RWPE1 (cell line): ENCODE measurements at regions not wholly inside any gene's neighbourhood (a gene's known extent, or its start where the extent isn't known, plus 50 kb on each side); places are given as distances from the start of the nearest gene placed in this dataset.

Source experiments
- CTCF ChIA-PET: fragments of 350-600 bp; sonication (Branson Sonifier 250); formaldehyde crosslinking; extraction: SDS; loops from one replicate; lab custom pipeline; 2021; lab: Yijun Ruan, JAX
- POLR2A ChIA-PET: fragments of 400-600 bp; formaldehyde crosslinking; extraction: SDS; loops from one replicate; lab custom pipeline; 2020; ENCODE audit warnings: antibody characterized with exemption; ENCODE audit not compliant: low non-redundant PET; lab: Yijun Ruan, JAX
- DNase-seq: peaks from one replicate; pipeline ENCODE4 v3.0.0; 2012; ENCODE audit warnings: low spot score
- H3K27ac ChIP-seq: fragments of 450-650 bp; 2 replicates; pipeline ENCODE4 v1.5.1; 2017
- TF ChIP-seq, protein P1 (sequence below): fragments of 450-650 bp; conservative IDR thresholded peaks from 2 replicates; pipeline ENCODE4 v1.5.1; 2017; ENCODE audit warnings: low read depth, mild to moderate bottlenecking

DNA sequence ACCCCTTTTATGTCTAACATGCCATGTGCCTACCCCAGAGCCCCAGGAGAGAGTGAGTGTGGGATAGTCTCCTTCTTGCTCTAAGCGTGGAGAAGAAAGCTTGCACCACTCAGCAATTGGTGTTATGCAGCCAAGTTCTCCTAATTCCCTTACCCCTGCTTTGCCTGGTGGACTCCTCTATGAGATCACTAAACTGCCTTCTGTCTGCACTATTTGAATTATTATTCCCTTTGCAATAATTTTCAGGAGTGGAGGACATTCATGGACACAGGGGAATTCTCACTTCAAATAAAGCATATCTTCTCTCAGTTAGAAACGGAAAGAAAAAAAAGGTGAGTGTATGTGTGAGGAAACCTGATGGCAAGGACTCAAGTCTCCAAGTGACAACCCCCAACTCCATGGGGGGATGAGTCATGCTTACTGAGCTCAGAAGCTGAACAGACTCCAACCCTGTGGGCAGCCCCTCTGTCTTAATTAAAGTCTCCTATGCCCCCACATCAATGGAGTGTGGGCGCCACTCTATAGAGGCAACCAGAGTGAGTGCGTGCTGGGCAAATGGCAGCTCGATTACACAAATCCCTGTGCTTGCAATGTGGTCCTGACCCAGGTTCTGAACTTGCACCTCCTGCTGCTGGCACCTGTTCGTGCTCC lies 381.9 kb downstream of the RAB28 start:
- DNase-seq, result no peak
- TF ChIP-seq, protein P1, sequence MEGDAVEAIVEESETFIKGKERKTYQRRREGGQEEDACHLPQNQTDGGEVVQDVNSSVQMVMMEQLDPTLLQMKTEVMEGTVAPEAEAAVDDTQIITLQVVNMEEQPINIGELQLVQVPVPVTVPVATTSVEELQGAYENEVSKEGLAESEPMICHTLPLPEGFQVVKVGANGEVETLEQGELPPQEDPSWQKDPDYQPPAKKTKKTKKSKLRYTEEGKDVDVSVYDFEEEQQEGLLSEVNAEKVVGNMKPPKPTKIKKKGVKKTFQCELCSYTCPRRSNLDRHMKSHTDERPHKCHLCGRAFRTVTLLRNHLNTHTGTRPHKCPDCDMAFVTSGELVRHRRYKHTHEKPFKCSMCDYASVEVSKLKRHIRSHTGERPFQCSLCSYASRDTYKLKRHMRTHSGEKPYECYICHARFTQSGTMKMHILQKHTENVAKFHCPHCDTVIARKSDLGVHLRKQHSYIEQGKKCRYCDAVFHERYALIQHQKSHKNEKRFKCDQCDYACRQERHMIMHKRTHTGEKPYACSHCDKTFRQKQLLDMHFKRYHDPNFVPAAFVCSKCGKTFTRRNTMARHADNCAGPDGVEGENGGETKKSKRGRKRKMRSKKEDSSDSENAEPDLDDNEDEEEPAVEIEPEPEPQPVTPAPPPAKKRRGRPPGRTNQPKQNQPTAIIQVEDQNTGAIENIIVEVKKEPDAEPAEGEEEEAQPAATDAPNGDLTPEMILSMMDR, result no peak
- CTCF ChIA-PET, result no interaction called here
- H3K27ac ChIP-seq, result no peak overlapping the region
- POLR2A ChIA-PET, result no interaction called here

DNA sequence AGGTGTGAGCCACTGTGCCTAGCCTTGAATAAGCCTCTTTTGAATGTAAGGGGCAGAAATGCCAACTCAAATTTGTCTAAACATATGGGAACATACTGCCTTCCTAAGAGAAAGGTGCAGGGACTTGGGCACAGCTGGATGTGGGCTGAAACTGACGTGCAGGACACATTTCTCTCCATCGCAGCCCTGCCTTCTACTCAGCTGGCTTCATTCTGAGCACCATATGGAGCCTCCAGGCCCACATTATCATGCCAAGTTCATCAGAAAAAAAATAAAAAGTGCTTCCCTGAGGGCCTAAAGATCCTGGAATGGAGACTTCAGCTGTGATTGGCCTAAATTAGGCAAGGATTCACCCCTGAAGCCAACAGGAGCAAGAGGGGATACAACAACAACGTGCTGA lies 386.2 kb downstream of the RAB28 start:
- no peak overlapping the region for H3K27ac ChIP-seq
- TF ChIP-seq, protein P1, result no peak
- CTCF ChIA-PET, result no interaction called here
- POLR2A ChIA-PET, result no interaction called here
- DNase-seq, result no peak

DNA sequence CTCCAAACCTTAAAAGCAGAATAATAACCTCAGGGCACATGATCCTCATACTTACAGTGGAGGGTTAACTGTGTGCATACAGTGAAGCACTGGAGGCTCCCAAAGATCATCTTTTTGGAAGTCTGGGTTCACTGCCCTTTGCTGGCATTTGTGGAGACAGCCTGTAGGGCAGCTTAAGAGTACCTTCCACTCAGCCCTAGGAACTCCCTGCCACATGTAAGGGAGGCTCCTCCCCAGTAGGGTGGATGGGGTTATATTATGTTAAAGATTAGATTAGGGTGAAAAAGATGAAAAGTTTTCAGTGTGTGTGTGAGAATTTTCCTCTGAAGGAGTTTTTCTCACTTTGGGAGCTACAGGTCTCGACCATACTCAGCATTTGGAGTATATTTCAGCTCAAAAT lies 388.4 kb downstream of the RAB28 start:
- POLR2A ChIA-PET, result no interaction called here
- CTCF ChIA-PET, result no interaction called here
- no peak for DNase-seq
- H3K27ac ChIP-seq, result no peak overlapping the region
- TF ChIP-seq, protein P1, result no peak

DNA sequence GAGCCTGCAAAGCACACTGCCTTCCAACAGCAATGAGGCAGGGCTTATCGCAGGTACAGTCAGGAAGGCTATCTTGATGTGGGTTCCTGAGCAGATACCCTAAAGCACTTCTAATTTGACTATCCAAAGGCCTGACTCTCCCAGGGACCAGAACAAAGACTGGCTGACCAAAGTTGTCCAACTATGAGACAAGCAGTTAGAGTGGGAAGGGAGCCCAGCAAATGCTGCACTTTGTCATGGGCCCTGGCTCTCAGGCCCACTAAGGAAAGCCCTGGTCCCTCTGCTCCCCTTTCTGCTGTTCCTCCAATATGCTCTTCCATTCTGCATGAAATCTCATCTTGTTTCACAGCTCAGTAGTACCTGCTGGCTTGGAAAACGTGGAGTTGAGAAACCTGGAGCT lies 391.0 kb downstream of the RAB28 start:
- CTCF ChIA-PET, result no interaction called here
- POLR2A ChIA-PET, result no interaction called here
- TF ChIP-seq, protein P1, result no peak
- DNase-seq, result no peak
- no peak overlapping the region for H3K27ac ChIP-seq

DNA sequence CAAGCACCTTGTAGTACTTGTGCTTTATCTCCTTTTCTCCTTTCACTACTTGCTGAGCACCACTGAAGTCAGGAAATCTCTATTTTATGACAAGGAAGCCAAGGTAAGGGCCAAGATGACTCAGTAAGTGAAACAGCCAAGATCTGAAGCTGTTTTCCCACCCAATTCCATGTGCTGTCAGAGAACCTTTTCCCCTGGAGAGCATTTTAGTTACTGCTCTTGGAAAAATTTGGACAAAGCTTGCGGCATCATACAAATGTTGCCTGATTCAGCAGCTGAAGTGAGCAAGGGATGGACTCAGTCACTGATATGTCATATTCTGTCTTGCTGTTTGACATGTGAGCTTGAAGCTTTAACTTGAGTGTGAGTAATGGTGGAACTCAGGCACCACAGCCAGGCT lies 391.4 kb downstream of the RAB28 start:
- CTCF ChIA-PET, result no interaction called here
- TF ChIP-seq, protein P1, result no peak

DNA sequence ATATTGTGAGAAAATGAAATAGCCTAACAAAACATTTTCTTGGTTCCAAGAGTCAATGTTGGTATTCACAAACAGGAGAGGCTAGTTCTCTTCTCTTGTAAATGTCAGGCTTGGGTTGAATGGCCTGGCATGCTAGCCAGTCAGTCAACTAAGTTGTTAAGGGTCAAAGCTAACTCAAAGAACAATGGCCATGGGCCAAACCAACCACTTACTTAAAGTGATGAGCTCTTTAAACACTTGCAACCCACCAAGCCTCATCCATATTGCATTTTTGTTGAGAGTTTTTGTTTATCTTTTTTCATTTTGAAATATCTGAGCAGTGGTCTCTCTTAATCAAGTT lies 394.5 kb downstream of the RAB28 start:
- CTCF ChIA-PET, result no interaction called here
- no peak overlapping the region for H3K27ac ChIP-seq
- TF ChIP-seq, protein P1, result no peak
- no peak for DNase-seq
- POLR2A ChIA-PET, result no interaction called here

More for the DNA sequence above, 391.4 kb downstream of the RAB28 start:
- POLR2A ChIA-PET, result no interaction called here
- DNase-seq, result no peak
- no peak overlapping the region for H3K27ac ChIP-seq
